ENCODE measurements at regions not wholly inside any gene's neighbourhood (a gene's known extent, or its start where the extent isn't known, plus 50 kb on each side); places are given as distances from the start of the nearest gene placed in this dataset.
"Not testable (repeated sequence)": the region's sequence is repeated elsewhere in the genome, so short reads cannot be mapped to it uniquely, and the experiment has no call there.

- Histone ChIP-seq H3K4me1 (ENCODE audit: control insufficient read depth, insufficient read depth, low read length) (no peaks in the 10 kb centered on the region), H3K4me3 (ENCODE audit: low read length) (no peak overlapping the region), H3K36me3 (ENCODE audit: control insufficient read depth, insufficient read depth, low read length) (no peaks in the 10 kb centered on the region), H3K9ac (ENCODE audit: low read length) (no peak overlapping the region), H3K27ac (ENCODE audit: low read depth, low read length) (no peak overlapping the region), H3K27me3 (ENCODE audit: control insufficient read depth, insufficient read depth, low read length) (no peaks in the 10 kb centered on the region)
Measured at GRCh38 chr22:23452231-23453010, 127.7 kb downstream of the IGLL1 start.

- not testable (repeated sequence) for H3K36me3 ChIP-seq (ENCODE audit: control insufficient read depth, insufficient read depth, low read length); H3K27me3 ChIP-seq (ENCODE audit: control insufficient read depth, insufficient read depth, low read length); H3K4me3 ChIP-seq (ENCODE audit: low read length); H3K4me1 ChIP-seq (ENCODE audit: control insufficient read depth, insufficient read depth, low read length); H3K27ac ChIP-seq (ENCODE audit: low read depth, low read length); H3K9ac ChIP-seq (ENCODE audit: low read length)
Measured at GRCh38 chr22:23451452-23452230, 128.4 kb downstream of the IGLL1 start.

- not testable (repeated sequence) for H3K4me3 ChIP-seq (ENCODE audit: low read length); H3K27me3 ChIP-seq (ENCODE audit: control insufficient read depth, insufficient read depth, low read length); H3K9ac ChIP-seq (ENCODE audit: low read length); H3K27ac ChIP-seq (ENCODE audit: low read depth, low read length); H3K36me3 ChIP-seq (ENCODE audit: control insufficient read depth, insufficient read depth, low read length); H3K4me1 ChIP-seq (ENCODE audit: control insufficient read depth, insufficient read depth, low read length)
Measured at GRCh38 chr22:23450821-23451220, 129.3 kb downstream of the IGLL1 start.

GRCh38 chr22:23450434-23450795 lies 129.7 kb downstream of the IGLL1 start:
- Histone ChIP-seq H3K4me3 (ENCODE audit: low read length) (no peak overlapping the region), H3K27me3 (ENCODE audit: control insufficient read depth, insufficient read depth, low read length) (no peaks in the 10 kb centered on the region)

GRCh38 chr22:23449748-23450433 lies 130.2 kb downstream of the IGLL1 start:
- not testable (repeated sequence) for H3K4me1 ChIP-seq (ENCODE audit: control insufficient read depth, insufficient read depth, low read length); H3K27me3 ChIP-seq (ENCODE audit: control insufficient read depth, insufficient read depth, low read length); H3K27ac ChIP-seq (ENCODE audit: low read depth, low read length); H3K36me3 ChIP-seq (ENCODE audit: control insufficient read depth, insufficient read depth, low read length); H3K9ac ChIP-seq (ENCODE audit: low read length); H3K4me3 ChIP-seq (ENCODE audit: low read length)

More at GRCh38 chr22:23450434-23450795, 129.7 kb downstream of the IGLL1 start:
- Histone ChIP-seq H3K27ac (ENCODE audit: low read depth, low read length) (no peak overlapping the region), H3K9ac (ENCODE audit: low read length) (no peak overlapping the region), H3K36me3 (ENCODE audit: control insufficient read depth, insufficient read depth, low read length) (no peaks in the 10 kb centered on the region), H3K4me1 (ENCODE audit: control insufficient read depth, insufficient read depth, low read length) (no peaks in the 10 kb centered on the region)

- H3K27me3 ChIP-seq (ENCODE audit: control insufficient read depth, insufficient read depth, low read length); H3K27ac ChIP-seq (ENCODE audit: low read depth, low read length); H3K36me3 ChIP-seq (ENCODE audit: control insufficient read depth, insufficient read depth, low read length); H3K4me1 ChIP-seq (ENCODE audit: control insufficient read depth, insufficient read depth, low read length); H3K4me3 ChIP-seq (ENCODE audit: low read length); H3K9ac ChIP-seq (ENCODE audit: low read length): not testable (repeated sequence)
Measured at GRCh38 chr22:23448499-23449288, 131.4 kb downstream of the IGLL1 start.

GRCh38 chr22:23446796-23447350 lies 133.2 kb downstream of the IGLL1 start:
- no peak overlapping the region for H3K27ac ChIP-seq (ENCODE audit: low read depth, low read length)
- no peaks in the 10 kb centered on the region for H3K27me3 ChIP-seq (ENCODE audit: control insufficient read depth, insufficient read depth, low read length)
- no peak overlapping the region for H3K4me3 ChIP-seq (ENCODE audit: low read length)
- H3K4me1 ChIP-seq (ENCODE audit: control insufficient read depth, insufficient read depth, low read length): no peaks in the 10 kb centered on the region
- no peaks in the 10 kb centered on the region for H3K36me3 ChIP-seq (ENCODE audit: control insufficient read depth, insufficient read depth, low read length)
- no peak overlapping the region for H3K9ac ChIP-seq (ENCODE audit: low read length)

- H3K36me3 ChIP-seq (ENCODE audit: control insufficient read depth, insufficient read depth, low read length); H3K27ac ChIP-seq (ENCODE audit: low read depth, low read length); H3K9ac ChIP-seq (ENCODE audit: low read length); H3K27me3 ChIP-seq (ENCODE audit: control insufficient read depth, insufficient read depth, low read length); H3K4me3 ChIP-seq (ENCODE audit: low read length); H3K4me1 ChIP-seq (ENCODE audit: control insufficient read depth, insufficient read depth, low read length): not testable (repeated sequence)
Measured at GRCh38 chr22:23446194-23446593, 133.9 kb downstream of the IGLL1 start.

- not testable (repeated sequence) for H3K36me3 ChIP-seq (ENCODE audit: control insufficient read depth, insufficient read depth, low read length); H3K4me3 ChIP-seq (ENCODE audit: low read length); H3K27ac ChIP-seq (ENCODE audit: low read depth, low read length); H3K4me1 ChIP-seq (ENCODE audit: control insufficient read depth, insufficient read depth, low read length); H3K9ac ChIP-seq (ENCODE audit: low read length); H3K27me3 ChIP-seq (ENCODE audit: control insufficient read depth, insufficient read depth, low read length)
Measured at GRCh38 chr22:23443905-23444304, 136.2 kb downstream of the IGLL1 start.

GRCh38 chr22:23439581-23439980 lies 140.5 kb downstream of the IGLL1 start:
- not testable (repeated sequence) for H3K36me3 ChIP-seq (ENCODE audit: control insufficient read depth, insufficient read depth, low read length); H3K27me3 ChIP-seq (ENCODE audit: control insufficient read depth, insufficient read depth, low read length); H3K9ac ChIP-seq (ENCODE audit: low read length); H3K27ac ChIP-seq (ENCODE audit: low read depth, low read length); H3K4me1 ChIP-seq (ENCODE audit: control insufficient read depth, insufficient read depth, low read length); H3K4me3 ChIP-seq (ENCODE audit: low read length)

- no peak overlapping the region for H3K4me3 ChIP-seq (ENCODE audit: low read length)
- H3K4me1 ChIP-seq (ENCODE audit: control insufficient read depth, insufficient read depth, low read length): no peaks in the 10 kb centered on the region
- H3K27me3 ChIP-seq (ENCODE audit: control insufficient read depth, insufficient read depth, low read length): no peaks in the 10 kb centered on the region
- no peak overlapping the region for H3K27ac ChIP-seq (ENCODE audit: low read depth, low read length)
- H3K36me3 ChIP-seq (ENCODE audit: control insufficient read depth, insufficient read depth, low read length): no peaks in the 10 kb centered on the region
- H3K9ac ChIP-seq (ENCODE audit: low read length): no peak overlapping the region
Measured at GRCh38 chr22:23438216-23438615, 141.9 kb downstream of the IGLL1 start.

- Histone ChIP-seq H3K9ac (ENCODE audit: low read length) (no peak overlapping the region), H3K36me3 (ENCODE audit: control insufficient read depth, insufficient read depth, low read length) (no peaks in the 10 kb centered on the region), H3K27ac (ENCODE audit: low read depth, low read length) (no peak overlapping the region), H3K4me3 (ENCODE audit: low read length) (no peak overlapping the region), H3K27me3 (ENCODE audit: control insufficient read depth, insufficient read depth, low read length) (no peaks in the 10 kb centered on the region), H3K4me1 (ENCODE audit: control insufficient read depth, insufficient read depth, low read length) (no peaks in the 10 kb centered on the region)
Measured at GRCh38 chr22:23437779-23438178, 142.3 kb downstream of the IGLL1 start.
